Neural cell (in vitro differentiated cells): ENCODE measurements at regions not wholly inside any gene's neighbourhood (a gene's known extent, or its start where the extent isn't known, plus 50 kb on each side); places are given as distances from the start of the nearest gene placed in this dataset.

Source experiments
- EP300 ChIP-seq: fragments of 450-650 bp; conservative IDR thresholded peaks from 2 replicates; pipeline ENCODE4 v1.6.1; 2014; ENCODE audit warnings: antibody characterized with exemption, mild to moderate bottlenecking, moderate library complexity; ENCODE audit not compliant: poor library complexity, severe bottlenecking
- EZH2 ChIP-seq: fragments of 200-600, 300-800 bp; shearing (Covaris generic), sonication (generic); IDR thresholded peaks from 2 replicates; pipeline ENCODE4 v1.6.1; 2014; ENCODE audit warnings: antibody characterized with exemption, low read length, borderline replicate concordance, mild to moderate bottlenecking; ENCODE audit not compliant: insufficient read depth, poor library complexity, severe bottlenecking
- POLR2AphosphoS5 ChIP-seq: IDR thresholded peaks from 2 replicates; pipeline ENCODE4 v1.6.1; 2012
- RAD21 ChIP-seq: fragments of 450-650 bp; conservative IDR thresholded peaks from 2 replicates; pipeline ENCODE4 v1.6.1; 2014; ENCODE audit warnings: antibody characterized with exemption, mild to moderate bottlenecking, moderate library complexity
- SMC3 ChIP-seq: fragments of 450-650 bp; conservative IDR thresholded peaks from 2 replicates; pipeline ENCODE4 v1.6.1; 2014; ENCODE audit warnings: antibody characterized with exemption, mild to moderate bottlenecking, moderate library complexity; ENCODE audit not compliant: poor library complexity
- TAF1 ChIP-seq: IDR thresholded peaks from 2 replicates; pipeline ENCODE4 v1.6.1; 2012; ENCODE audit warnings: low read depth
- TF ChIP-seq, protein P1 (sequence below): fragments of 450-650 bp; IDR thresholded peaks from 2 replicates; pipeline ENCODE4 v1.5.1; 2014; ENCODE audit warnings: antibody characterized with exemption, mild to moderate bottlenecking, moderate library complexity; ENCODE audit not compliant: poor library complexity, severe bottlenecking
- TF ChIP-seq, protein P2 (sequence below): IDR thresholded peaks from 2 replicates; pipeline ENCODE4 v1.6.1; 2012; ENCODE audit warnings: borderline replicate concordance

DNA sequence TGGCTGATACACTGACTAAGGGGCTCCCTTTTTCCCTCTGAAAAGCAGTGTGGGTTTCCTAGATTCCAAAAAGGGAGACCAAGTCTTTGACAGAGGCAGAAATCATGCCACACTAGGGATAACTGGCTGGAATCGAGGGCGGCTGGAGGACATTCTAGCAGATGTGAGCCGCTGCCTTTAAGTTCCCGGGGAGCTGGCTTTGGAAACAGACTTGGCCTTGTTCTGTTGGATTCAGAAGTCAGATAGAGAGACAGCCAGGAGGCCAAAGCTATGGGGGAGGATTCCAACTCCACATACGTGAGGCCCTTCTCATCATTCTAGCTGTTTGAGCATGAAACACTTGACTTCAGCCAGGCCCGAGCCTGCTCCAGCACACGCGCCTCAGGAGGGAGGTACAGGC, 109.9 kb upstream of the FOXC1 start:
- TF ChIP-seq, protein P1, sequence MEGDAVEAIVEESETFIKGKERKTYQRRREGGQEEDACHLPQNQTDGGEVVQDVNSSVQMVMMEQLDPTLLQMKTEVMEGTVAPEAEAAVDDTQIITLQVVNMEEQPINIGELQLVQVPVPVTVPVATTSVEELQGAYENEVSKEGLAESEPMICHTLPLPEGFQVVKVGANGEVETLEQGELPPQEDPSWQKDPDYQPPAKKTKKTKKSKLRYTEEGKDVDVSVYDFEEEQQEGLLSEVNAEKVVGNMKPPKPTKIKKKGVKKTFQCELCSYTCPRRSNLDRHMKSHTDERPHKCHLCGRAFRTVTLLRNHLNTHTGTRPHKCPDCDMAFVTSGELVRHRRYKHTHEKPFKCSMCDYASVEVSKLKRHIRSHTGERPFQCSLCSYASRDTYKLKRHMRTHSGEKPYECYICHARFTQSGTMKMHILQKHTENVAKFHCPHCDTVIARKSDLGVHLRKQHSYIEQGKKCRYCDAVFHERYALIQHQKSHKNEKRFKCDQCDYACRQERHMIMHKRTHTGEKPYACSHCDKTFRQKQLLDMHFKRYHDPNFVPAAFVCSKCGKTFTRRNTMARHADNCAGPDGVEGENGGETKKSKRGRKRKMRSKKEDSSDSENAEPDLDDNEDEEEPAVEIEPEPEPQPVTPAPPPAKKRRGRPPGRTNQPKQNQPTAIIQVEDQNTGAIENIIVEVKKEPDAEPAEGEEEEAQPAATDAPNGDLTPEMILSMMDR, result no peak
- no peak for TF ChIP-seq SMC3
- no peak for TF ChIP-seq EZH2
- TF ChIP-seq POLR2AphosphoS5, result no peak
- TF ChIP-seq, protein P2, sequence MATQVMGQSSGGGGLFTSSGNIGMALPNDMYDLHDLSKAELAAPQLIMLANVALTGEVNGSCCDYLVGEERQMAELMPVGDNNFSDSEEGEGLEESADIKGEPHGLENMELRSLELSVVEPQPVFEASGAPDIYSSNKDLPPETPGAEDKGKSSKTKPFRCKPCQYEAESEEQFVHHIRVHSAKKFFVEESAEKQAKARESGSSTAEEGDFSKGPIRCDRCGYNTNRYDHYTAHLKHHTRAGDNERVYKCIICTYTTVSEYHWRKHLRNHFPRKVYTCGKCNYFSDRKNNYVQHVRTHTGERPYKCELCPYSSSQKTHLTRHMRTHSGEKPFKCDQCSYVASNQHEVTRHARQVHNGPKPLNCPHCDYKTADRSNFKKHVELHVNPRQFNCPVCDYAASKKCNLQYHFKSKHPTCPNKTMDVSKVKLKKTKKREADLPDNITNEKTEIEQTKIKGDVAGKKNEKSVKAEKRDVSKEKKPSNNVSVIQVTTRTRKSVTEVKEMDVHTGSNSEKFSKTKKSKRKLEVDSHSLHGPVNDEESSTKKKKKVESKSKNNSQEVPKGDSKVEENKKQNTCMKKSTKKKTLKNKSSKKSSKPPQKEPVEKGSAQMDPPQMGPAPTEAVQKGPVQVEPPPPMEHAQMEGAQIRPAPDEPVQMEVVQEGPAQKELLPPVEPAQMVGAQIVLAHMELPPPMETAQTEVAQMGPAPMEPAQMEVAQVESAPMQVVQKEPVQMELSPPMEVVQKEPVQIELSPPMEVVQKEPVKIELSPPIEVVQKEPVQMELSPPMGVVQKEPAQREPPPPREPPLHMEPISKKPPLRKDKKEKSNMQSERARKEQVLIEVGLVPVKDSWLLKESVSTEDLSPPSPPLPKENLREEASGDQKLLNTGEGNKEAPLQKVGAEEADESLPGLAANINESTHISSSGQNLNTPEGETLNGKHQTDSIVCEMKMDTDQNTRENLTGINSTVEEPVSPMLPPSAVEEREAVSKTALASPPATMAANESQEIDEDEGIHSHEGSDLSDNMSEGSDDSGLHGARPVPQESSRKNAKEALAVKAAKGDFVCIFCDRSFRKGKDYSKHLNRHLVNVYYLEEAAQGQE, result no peak
- TF ChIP-seq EP300, result no peak
- no peak for TF ChIP-seq RAD21
- TF ChIP-seq TAF1, result no peak
